ENCODE measurements at regions not wholly inside any gene's neighbourhood (a gene's known extent, or its start where the extent isn't known, plus 50 kb on each side); places are given as distances from the start of the nearest gene placed in this dataset.
"Not testable (repeated sequence)": the region's sequence is repeated elsewhere in the genome, so short reads cannot be mapped to it uniquely, and the experiment has no call there.

DNA sequence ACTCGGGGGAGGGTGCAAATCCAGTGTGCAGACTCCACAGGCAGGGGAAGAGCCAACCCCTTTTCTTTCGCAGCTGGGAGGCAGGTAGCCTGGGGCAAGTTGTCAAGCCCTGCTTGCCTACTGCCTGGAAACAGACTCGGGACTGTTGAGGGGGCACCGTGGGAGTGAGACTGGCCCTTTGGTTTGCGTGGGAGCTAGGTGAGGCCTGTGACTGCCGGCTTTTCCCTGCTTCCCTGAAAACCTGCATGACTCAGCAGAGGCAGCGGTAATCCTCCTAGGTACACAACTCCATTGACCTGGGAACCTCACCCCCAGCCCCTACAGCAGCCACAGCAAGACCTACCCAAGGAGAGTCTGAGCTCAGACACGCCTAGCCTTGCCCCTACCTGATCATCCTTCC is 509.5 kb downstream of the DTWD2 start:
- DNase-seq (ENCODE audit: low read depth, low spot score), result no peak

DNA sequence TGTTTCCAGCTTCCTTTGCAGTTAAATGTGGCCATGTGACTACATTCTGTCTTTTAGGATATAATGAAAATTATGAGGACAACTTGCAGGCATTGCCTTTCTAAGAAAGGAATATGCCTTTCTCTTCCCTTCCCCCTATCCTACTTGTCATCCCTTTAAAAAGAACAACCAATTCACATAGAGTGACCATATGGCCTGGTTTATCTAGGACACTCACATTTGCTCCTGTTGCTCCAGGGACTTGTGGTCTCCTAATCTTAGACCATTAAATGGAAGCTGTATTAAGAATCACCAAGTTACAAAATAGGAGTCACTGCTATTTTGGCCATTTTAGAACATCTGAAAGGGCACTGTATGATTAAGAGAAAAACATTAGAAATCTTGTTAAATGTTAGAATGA is 520.3 kb downstream of the DTWD2 start:
- DNase-seq (ENCODE audit: low read depth, low spot score), result no peak

GRCh38 chr5:118467103-118467502 is 521.2 kb downstream of the DTWD2 start:
- no peak for DNase-seq (ENCODE audit: low read depth, low spot score)

DNA sequence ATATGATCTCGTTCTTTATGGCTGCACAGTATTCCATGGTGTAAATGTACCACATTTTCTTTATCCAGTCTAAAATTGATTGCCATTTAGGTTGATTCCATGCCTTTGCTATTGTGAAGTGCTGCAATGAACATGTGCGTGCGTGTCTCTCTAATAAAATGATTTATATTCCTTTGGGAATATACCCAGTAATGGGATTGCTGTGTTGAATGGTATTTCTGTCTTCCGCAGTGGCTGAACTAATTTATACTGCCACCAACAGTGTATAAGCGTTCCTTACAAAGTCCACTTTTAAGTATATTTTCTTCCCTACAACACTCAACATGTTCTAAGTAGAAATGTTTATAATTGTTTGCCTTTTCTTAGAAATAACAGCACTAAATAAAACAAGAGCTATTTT is 521.9 kb downstream of the DTWD2 start:
- no peak for DNase-seq (ENCODE audit: low read depth, low spot score)

DNA sequence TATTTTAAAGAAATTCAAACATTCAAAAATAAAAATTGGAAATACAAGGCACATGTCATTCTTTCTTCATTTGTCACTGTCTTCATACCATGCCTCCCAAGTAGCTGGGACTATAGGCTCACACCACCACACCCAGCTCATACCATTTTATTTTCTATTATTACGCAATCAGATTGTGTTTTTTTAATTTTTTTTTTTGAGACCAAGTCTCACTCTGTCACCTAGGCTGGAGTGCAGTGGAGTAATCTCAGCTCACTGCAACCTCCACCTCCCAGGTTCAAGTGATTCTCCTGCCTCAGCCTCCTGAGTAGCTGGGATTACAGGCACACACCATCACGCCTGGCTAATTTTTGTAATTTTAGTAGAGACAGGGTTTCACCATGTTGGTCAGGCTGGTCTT is 526.1 kb downstream of the DTWD2 start:
- DNase-seq (ENCODE audit: low read depth, low spot score), result not testable (repeated sequence)

DNA sequence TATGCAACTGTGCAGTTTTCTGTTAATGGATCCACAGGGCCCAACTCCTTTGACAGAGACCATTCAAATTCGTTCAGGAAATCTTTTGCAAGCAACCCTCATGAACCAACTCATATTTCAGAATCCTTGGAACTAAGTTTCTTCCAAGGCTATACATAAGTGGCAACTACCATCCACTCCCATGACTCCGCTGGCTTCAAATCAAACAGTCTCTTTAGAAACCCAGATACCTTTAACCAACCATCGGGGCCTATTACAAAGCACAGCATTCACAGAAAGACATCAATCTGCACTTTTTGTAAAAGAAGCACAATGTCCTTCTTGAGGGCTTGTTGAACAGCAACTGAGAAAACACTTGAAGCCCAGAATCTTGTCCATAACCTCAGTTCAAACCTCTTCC is 526.9 kb downstream of the DTWD2 start:
- DNase-seq (ENCODE audit: low read depth, low spot score), result no peak

- DNase-seq (ENCODE audit: low read depth, low spot score), result no peak
Measured at GRCh38 chr5:118459490-118459889, 528.9 kb downstream of the DTWD2 start.

DNA sequence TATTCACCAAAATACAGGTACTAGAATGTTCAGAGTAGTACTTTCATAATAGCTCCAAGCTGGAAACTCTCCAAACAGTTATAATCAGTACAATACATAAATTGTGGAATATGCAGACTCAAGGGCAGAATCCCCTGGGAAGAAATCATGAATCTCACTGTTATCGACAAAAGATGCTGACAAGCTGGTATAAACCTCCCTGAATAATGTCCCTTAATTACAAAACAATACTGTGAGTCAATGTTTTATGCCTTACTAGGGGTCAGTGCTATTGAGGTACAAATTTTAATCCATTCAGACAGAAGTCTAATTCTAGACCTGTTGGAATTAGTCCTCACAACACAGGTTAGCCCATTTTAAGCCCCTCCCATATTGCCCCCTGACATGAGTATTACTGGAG is 532.3 kb downstream of the DTWD2 start:
- no peak for DNase-seq (ENCODE audit: low read depth, low spot score)

- no peak for DNase-seq (ENCODE audit: low read depth, low spot score)
Measured at GRCh38 chr5:118451697-118452247, 536.6 kb downstream of the DTWD2 start.

- no peak for DNase-seq (ENCODE audit: low read depth, low spot score)
Measured at GRCh38 chr5:118450554-118451332, 537.6 kb downstream of the DTWD2 start.

DNA sequence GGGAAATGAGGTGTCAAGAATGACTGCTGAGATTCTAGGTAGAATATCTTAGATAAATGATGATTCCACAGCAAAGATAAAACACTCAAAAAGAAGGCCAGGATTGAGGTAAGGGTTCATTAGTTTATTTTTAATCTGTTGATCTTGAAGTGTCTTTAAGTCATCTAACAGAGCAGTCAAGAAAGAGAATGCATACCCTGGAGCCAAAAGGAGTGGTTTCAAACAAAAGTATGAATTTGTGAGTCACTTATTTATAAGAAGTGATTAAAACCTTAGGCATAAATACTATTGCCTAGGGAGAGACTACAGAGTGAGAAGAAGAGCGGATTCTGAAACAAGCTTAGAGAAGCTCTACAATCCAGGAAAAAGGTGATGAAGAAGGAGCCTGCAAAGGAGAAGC is 541.0 kb downstream of the DTWD2 start:
- no peak for DNase-seq (ENCODE audit: low read depth, low spot score)

DNA sequence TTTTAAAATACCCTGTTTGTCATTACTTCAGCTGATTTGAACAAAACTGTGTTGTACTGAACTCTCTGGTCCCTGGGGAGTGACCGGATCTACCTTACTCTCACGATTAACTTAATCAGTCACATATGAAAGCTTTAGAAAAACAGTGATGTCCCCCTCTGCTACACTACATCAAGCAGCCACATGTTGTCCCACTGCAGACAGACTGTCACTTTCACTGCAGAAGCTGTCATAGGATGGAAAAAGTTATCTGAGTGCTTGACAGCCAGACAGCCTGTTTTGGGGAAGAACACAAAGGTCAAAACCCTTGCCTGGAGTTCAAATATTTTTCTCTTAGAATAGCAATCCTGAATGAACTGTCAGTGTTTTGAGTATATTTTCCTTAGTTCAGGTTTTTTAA is 546.4 kb downstream of the DTWD2 start:
- DNase-seq (ENCODE audit: low read depth, low spot score), result no peak

- no peak for DNase-seq (ENCODE audit: low read depth, low spot score)
Measured at GRCh38 chr5:118441034-118441433, 547.3 kb downstream of the DTWD2 start.

GRCh38 chr5:118440496-118440895 is 547.9 kb downstream of the DTWD2 start:
- DNase-seq (ENCODE audit: low read depth, low spot score), result no peak

- DNase-seq (ENCODE audit: low read depth, low spot score), result no peak
Measured at GRCh38 chr5:118439831-118440230, 548.5 kb downstream of the DTWD2 start.

- DNase-seq (ENCODE audit: low read depth, low spot score), result no peak
Measured at GRCh38 chr5:118435131-118435530, 553.2 kb downstream of the DTWD2 start.

DNA sequence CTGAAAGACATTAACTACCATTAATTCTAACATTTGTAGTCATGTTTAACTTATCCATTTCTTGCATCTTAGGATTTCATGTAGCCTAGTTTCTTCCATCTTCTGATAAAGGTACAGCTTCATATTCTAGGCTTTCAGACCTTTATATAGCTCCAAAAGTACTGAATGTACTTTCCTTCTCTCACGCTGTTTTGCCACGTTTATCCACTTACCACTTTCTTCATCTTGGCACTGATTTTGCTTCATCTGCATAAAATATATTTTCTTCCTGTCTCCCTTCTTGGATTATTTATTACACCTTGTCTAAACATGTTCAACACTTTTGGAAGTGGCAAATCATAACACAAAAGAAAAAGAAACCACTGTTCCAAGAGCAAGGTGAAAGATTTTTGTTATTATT is 553.8 kb downstream of the DTWD2 start:
- no peak for DNase-seq (ENCODE audit: low read depth, low spot score)

- DNase-seq (ENCODE audit: low read depth, low spot score), result no peak
Measured at GRCh38 chr5:118430076-118430475, 558.3 kb downstream of the DTWD2 start.

DNA sequence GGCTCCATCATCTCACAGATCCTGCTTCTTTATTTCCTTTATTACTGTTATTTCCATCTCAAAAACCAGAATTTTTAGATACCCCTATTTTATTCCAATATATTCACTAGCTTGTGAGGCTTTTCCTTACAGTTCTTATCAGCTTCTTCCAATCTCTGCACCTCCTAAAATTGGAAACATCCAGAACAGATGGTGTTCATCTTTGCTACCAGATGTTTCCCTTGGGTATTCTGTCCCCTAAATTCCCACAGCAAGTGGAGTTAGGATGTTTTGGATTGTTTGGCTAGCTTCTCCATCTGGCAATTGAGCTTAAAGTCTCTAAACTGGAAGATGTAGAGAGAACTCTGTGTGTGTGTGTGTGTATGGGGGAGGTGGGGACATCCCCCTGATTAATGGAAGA is 580.4 kb downstream of the DTWD2 start:
- no peak for DNase-seq (ENCODE audit: low read depth, low spot score)

- no peak for DNase-seq (ENCODE audit: low read depth, low spot score)
Measured at GRCh38 chr5:118405650-118406061, 582.7 kb downstream of the DTWD2 start.

DNA sequence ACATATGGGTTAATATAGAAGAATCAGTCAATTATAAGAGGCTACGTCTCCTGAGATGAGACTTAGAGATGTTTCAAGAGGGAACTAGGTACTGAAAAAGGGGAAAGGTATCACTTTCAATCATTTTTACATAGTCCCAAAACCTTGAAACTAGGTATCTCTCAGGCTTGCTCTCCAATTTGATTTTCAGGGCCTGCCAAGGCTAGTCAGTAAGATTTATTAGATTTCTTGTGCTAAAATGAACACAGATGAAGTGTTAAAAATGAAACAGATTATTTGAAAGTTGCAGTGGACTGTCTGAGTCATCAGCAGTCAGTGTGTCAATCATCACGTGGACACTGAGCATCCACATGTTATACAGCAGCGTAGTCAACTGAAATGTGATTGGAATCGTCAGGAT is 591.1 kb downstream of the DTWD2 start:
- DNase-seq (ENCODE audit: low read depth, low spot score), result no peak

- no peak for DNase-seq (ENCODE audit: low read depth, low spot score)
Measured at GRCh38 chr5:118392491-118392890, 595.9 kb downstream of the DTWD2 start.

- not testable (repeated sequence) for DNase-seq (ENCODE audit: low read depth, low spot score)
Measured at GRCh38 chr5:118382931-118383330, 605.4 kb downstream of the DTWD2 start.

DNA sequence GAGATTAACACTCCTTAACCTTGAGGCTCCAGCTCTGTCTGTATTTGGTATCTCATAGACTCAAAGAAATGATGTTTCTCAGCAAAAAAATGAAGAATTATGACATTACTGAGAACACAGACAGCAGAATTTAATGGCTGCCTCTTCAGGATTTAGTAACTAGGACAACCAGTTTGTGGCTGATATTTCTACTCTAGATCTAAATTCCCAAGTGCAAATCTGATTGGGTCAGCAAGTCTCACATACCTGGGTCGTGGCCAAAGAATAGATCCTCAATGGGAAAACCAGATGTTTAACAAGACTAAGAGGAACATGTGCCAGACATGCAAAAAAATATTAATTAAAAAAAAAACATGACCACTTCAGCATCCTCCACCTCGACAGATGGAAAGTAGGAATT is 608.9 kb downstream of the DTWD2 start:
- no peak for DNase-seq (ENCODE audit: low read depth, low spot score)

All from activated naive CD8-positive, alpha-beta T cell treated with anti-CD3 and anti-CD28 coated beads, Interleukin-2, amount 50 U/mL, for 16 hours (primary cell).